Ishikawa (cell line): ENCODE measurements at regions not wholly inside any gene's neighbourhood (a gene's known extent, or its start where the extent isn't known, plus 50 kb on each side); places are given as distances from the start of the nearest gene placed in this dataset.

ENCODE experiments used
- CEBPB ChIP-seq: IDR thresholded peaks from 2 replicates; pipeline ENCODE4 v1.6.1; 2012
- CREB1 ChIP-seq: IDR thresholded peaks from 2 replicates; pipeline ENCODE4 v1.6.1; 2012; ENCODE audit warnings: low read depth
- EGR1 ChIP-seq: IDR thresholded peaks from 2 replicates; pipeline ENCODE4 v1.6.1; 2012
- EP300 ChIP-seq: IDR thresholded peaks from 2 replicates; pipeline ENCODE4 v1.6.1; 2012; ENCODE audit warnings: borderline replicate concordance
- FOXM1 ChIP-seq: IDR thresholded peaks from 2 replicates; pipeline ENCODE4 v1.6.1; 2012; ENCODE audit warnings: low read depth, borderline replicate concordance
- MAX ChIP-seq: IDR thresholded peaks from 2 replicates; pipeline ENCODE4 v1.6.1; 2012
- NFIC ChIP-seq: IDR thresholded peaks from 2 replicates; pipeline ENCODE4 v1.6.1; 2012
- RAD21 ChIP-seq: IDR thresholded peaks from 2 replicates; pipeline ENCODE4 v1.6.1; 2012; ENCODE audit warnings: low read depth
- REST ChIP-seq: IDR thresholded peaks from 2 replicates; pipeline ENCODE4 v1.6.1; 2012; ENCODE audit warnings: low read depth, mild to moderate bottlenecking
- TAF1 ChIP-seq: IDR thresholded peaks from 2 replicates; pipeline ENCODE4 v1.6.1; 2012; ENCODE audit warnings: low read depth, mild to moderate bottlenecking
- TCF12 ChIP-seq: IDR thresholded peaks from 2 replicates; pipeline ENCODE4 v1.6.1; 2012; ENCODE audit warnings: low read depth
- TEAD4 ChIP-seq: IDR thresholded peaks from 2 replicates; pipeline ENCODE4 v1.6.1; 2012
- YY1 ChIP-seq: IDR thresholded peaks from 2 replicates; pipeline ENCODE4 v1.6.1; 2012; ENCODE audit warnings: low read depth
- ZBTB7A ChIP-seq: IDR thresholded peaks from 2 replicates; pipeline ENCODE4 v1.6.1; 2012; ENCODE audit warnings: low read depth
- TF ChIP-seq, protein P1 (sequence below): IDR thresholded peaks from 2 replicates; pipeline ENCODE4 v1.6.1; 2012

GRCh38 chr13:58165617-58166016 is 534.1 kb downstream of the PCDH17 start:
- TF ChIP-seq FOXM1 (no peak), CEBPB (no peak), RAD21 (no peak), TEAD4 (no peak), MAX (no peak)

DNA sequence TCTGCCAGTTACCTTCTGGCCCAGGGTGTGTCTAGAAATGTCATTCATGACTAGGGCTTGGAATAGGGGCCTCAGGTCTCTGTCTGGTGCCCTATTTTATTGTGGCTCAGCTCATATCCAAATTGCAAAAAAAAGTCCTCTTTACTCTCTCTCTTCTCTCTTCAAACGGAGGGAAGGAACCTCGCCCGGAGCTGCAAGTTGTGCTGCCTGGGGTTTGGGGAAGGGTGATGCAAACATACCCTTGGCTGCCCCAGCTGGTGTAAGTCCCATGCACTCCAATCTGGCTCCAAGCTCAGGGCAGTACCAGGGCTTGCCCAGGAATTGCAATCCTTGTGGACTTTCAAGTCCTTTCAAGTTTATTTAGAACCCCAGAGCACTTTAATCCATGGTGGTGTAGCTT is 549.6 kb downstream of the PCDH17 start:
- TF ChIP-seq MAX (no peak), CREB1 (no peak), EP300 (no peak), EGR1 (no peak), TCF12 (no peak), NFIC (no peak), REST (no peak), TEAD4 (no peak), ZBTB7A (no peak), CEBPB (no peak), FOXM1 (no peak), YY1 (no peak), RAD21 (no peak), TAF1 (no peak)
- TF ChIP-seq, protein P1, sequence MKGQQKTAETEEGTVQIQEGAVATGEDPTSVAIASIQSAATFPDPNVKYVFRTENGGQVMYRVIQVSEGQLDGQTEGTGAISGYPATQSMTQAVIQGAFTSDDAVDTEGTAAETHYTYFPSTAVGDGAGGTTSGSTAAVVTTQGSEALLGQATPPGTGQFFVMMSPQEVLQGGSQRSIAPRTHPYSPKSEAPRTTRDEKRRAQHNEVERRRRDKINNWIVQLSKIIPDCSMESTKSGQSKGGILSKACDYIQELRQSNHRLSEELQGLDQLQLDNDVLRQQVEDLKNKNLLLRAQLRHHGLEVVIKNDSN = no peak

DNA sequence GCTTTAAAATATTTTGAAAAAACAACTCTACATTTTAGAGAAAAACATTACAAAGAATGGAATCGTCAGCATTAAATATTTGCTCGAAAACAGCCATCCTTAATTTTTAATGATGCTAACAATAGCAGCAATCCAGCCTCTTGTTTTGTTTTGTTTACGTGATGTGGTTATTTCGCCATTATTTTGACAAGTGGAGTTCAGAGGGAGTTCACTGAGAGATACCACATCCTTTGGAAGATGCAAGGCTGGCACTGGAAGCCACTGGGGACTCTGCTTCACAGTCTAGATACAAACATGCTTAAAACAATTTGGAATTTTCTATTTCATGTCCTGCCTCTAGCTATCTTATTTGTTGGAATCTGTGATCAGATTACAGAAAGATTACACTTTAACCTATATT is 556.3 kb downstream of the PCDH17 start:
- TF ChIP-seq REST (no peak), FOXM1 (no peak), EGR1 (no peak), RAD21 (no peak), EP300 (no peak), ZBTB7A (no peak), NFIC (no peak), YY1 (no peak), CREB1 (no peak), MAX (no peak), TEAD4 (no peak), CEBPB (no peak)
- TF ChIP-seq, protein P1 = no peak

GRCh38 chr13:58190577-58190976 is 559.0 kb downstream of the PCDH17 start:
- TF ChIP-seq RAD21 = no peak
- no peak for TF ChIP-seq CEBPB
- TF ChIP-seq REST = no peak
- no peak for TF ChIP-seq TEAD4
- no peak for TF ChIP-seq TAF1
- no peak for TF ChIP-seq EP300
- TF ChIP-seq CREB1 = no peak
- no peak for TF ChIP-seq FOXM1
- TF ChIP-seq EGR1 = no peak
- TF ChIP-seq NFIC = no peak
- TF ChIP-seq MAX = no peak
- no peak for TF ChIP-seq YY1
- no peak for TF ChIP-seq TCF12
